Right cardiac atrium (tissue), 5 donors: ENCODE measurements at regions not wholly inside any gene's neighbourhood (a gene's known extent, or its start where the extent isn't known, plus 50 kb on each side); places are given as distances from the start of the nearest gene placed in this dataset.

ENCODE experiments used
- ATAC-seq, 2 donors: fragments of 200-7000 bp; cut with Tn5 transposase; one replicate each; pipeline versions ENCODE4 v1.8.0 to v1.9.1; 2020; ENCODE audit warnings: moderate library complexity in 2 of 2, mild to moderate bottlenecking in 1 of 2
- DNase-seq, 3 donors: peaks; one replicate each; pipeline ENCODE4 v3.0.0-alpha.2; 2020
- H3K27ac ChIP-seq: one replicate; pipeline ENCODE4 v1.5.1; 2013; ENCODE audit warnings: mild to moderate bottlenecking, low read length, control low read depth, moderate library complexity
- H3K27me3 ChIP-seq: one replicate; pipeline ENCODE4 v1.6.1; 2013; ENCODE audit not compliant: control insufficient read depth, insufficient read depth
- H3K4me1 ChIP-seq: one replicate; pipeline ENCODE4 v1.6.1; 2013; ENCODE audit warnings: low read length; ENCODE audit not compliant: control insufficient read depth, insufficient read depth
- H3K4me3 ChIP-seq: one replicate; pipeline ENCODE4 v1.5.1; 2013; ENCODE audit warnings: low read length, control low read depth
- H3K9me3 ChIP-seq: one replicate; pipeline ENCODE4 v1.6.1; 2013; ENCODE audit warnings: low read length; ENCODE audit not compliant: control insufficient read depth
- WGBS: extraction: QIAGEN DNeasy Blood & Tissue Kit; methylation state at CpG from one replicate; pipeline ENCODE4 v1.1.7; 2013; 5-methylcytosine and 5-hydroxymethylcytosine counted together
- intact Hi-C, 4 donors: fragments of 100-400 bp; cut with DNase I; formaldehyde crosslinking; loops; one replicate each; pipeline versions ENCODE4 v1.11.0 to v1.14.0; 2022 to 2023
- donor health status: healthy with polysubstance abuse.
- donor health status: DM: no; HTN: yes; CAD: no.
- donor health status: DM: no; HTN: no; CAD: no.
- donor health status: DM: no; HTN: yes; CAD: no; lungs with severe emphysema.
- donor health status: DM: yes; HTN: yes; CAD: no.

DNA sequence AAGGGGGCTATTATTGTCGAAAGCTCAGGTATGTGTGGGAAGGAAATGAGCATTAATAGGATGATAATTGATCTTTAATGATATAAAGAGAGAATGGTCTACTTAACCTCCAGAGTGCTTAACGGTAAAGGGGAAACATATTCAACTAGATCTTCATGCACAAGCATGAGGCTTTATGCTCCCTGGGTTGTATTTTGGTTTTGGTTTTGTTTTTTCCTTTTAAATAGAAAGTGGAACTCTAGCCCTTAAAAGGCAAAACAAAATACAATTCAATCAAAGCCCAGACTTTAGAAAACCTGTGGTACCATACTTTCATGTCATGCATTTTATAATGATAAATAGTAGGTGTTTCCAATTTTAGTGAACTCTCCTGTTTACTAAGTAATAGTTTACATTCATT, 622.7 kb downstream of the METTL15 start:
- Histone ChIP-seq H3K27me3 (no peaks in the 10 kb centered on the region), H3K4me1 (no peaks in the 10 kb centered on the region), H3K27ac (no peak overlapping the region), H3K9me3 (no peaks in the 10 kb centered on the region), H3K4me3 (no peak overlapping the region)
- 89% methylated on average over 2 of the region's 2 CpGs for WGBS
- DNase-seq (no peak), ATAC-seq (no peak)
- intact Hi-C loops = no loop called here

DNA sequence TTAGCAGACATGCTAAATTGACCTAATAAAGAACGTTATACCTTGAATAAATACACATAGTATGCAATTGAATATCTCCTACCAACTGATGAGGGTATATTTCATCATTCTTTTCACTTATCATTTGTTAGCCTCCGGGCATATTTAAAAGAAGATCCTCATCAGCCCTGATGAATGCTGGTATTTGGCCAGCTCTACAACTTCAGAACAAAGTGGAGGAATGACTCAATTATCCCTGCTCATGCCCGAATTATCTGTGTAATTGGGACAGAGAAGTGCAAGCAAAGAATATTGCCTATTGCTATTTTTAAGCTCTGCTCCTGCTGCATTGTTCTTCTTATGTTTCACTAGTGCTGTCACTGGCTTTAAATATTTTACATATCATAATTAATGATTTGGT, 622.1 kb downstream of the METTL15 start:
- no peaks in the 10 kb centered on the region for H3K9me3 ChIP-seq
- H3K4me3 ChIP-seq = no peak overlapping the region
- ATAC-seq = no peak
- intact Hi-C loops = no loop called here
- DNase-seq = no peak
- WGBS = 60% methylated on average over 3 of the region's 3 CpGs
- no peaks in the 10 kb centered on the region for H3K27me3 ChIP-seq
- H3K4me1 ChIP-seq = no peaks in the 10 kb centered on the region
- H3K27ac ChIP-seq = no peak overlapping the region

- no peaks in the 10 kb centered on the region for H3K9me3 ChIP-seq
- no peak overlapping the region for H3K27ac ChIP-seq
- intact Hi-C loops = no loop called here
- 87% methylated on average over 6 of the region's 6 CpGs for WGBS
- H3K4me3 ChIP-seq = no peak overlapping the region
- no peak for ATAC-seq
- no peaks in the 10 kb centered on the region for H3K27me3 ChIP-seq
- DNase-seq = no peak
- no peaks in the 10 kb centered on the region for H3K4me1 ChIP-seq
These were observed 621.2 kb downstream of the METTL15 start for GRCh38 chr11:28729339-28729738.

GRCh38 chr11:28728666-28729065, 620.5 kb downstream of the METTL15 start:
- Histone ChIP-seq H3K9me3 (no peaks in the 10 kb centered on the region), H3K4me3 (no peak overlapping the region), H3K4me1 (no peaks in the 10 kb centered on the region), H3K27ac (no peak overlapping the region), H3K27me3 (no peaks in the 10 kb centered on the region)
- WGBS = 87% methylated on average over 1 of the region's 1 CpG
- DNase-seq (no peak), ATAC-seq (no peak)
- intact Hi-C loops = no loop called here

GRCh38 chr11:28727254-28727653, 619.1 kb downstream of the METTL15 start:
- Histone ChIP-seq H3K27ac (no peak overlapping the region), H3K4me1 (no peaks in the 10 kb centered on the region), H3K4me3 (no peak overlapping the region), H3K9me3 (no peaks in the 10 kb centered on the region), H3K27me3 (no peaks in the 10 kb centered on the region)
- ATAC-seq (no peak), DNase-seq (no peak)
- WGBS = 79% methylated on average over 3 of the region's 3 CpGs
- intact Hi-C loops = no loop called here

DNA sequence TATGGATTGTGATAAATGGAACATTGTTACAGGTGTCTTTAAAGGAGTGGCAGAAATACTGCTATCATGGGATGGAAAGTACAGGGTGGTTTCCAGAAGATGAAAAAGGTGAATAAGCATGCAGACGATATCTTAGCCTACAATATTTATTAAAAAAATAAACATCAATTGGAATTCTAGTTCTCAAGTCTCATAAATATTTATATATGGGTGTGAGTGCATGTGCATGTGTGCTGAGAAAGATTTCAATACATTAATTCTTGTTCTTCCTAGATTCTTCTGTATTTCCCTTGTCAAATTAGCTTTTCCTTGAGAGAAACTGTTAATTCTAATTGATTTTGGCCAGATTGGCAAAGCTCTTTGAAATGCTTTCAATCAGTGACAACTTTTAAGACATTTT, 618.2 kb downstream of the METTL15 start:
- WGBS = 67% methylated on average over 1 of the region's 1 CpG
- H3K9me3 ChIP-seq = no peaks in the 10 kb centered on the region
- H3K4me1 ChIP-seq = no peaks in the 10 kb centered on the region
- DNase-seq (no peak), ATAC-seq (no peak)
- no peak overlapping the region for H3K4me3 ChIP-seq
- H3K27ac ChIP-seq = no peak overlapping the region
- H3K27me3 ChIP-seq = no peaks in the 10 kb centered on the region
- intact Hi-C loops = no loop called here

GRCh38 chr11:28715726-28716125, 607.5 kb downstream of the METTL15 start:
- H3K4me3 ChIP-seq = no peak overlapping the region
- ATAC-seq = no peak
- H3K27ac ChIP-seq = no peak overlapping the region
- intact Hi-C loops = no loop called here
- H3K27me3 ChIP-seq = no peaks in the 10 kb centered on the region
- H3K4me1 ChIP-seq = no peaks in the 10 kb centered on the region
- H3K9me3 ChIP-seq = no peaks in the 10 kb centered on the region
- DNase-seq = no peak
- WGBS = 66% methylated on average over 4 of the region's 4 CpGs

DNA sequence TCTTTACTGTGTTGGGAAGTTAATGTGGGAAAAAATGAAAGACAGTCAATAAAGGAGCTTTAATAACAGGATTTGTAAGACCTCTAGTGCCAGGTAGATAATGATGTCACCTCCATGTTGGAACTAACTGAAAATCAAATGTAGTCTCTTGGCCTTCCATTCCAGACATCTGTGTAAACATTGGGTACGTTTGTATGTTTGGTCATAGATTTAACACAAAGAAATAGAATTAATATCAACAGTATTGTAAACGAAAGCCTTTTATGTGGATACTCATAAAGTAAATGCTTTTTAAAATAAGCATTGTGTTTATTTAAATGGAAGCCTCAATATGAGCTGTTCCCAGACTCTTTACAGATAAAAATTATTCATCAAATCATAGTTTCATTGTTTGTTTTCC, 605.7 kb downstream of the METTL15 start:
- no peaks in the 10 kb centered on the region for H3K4me1 ChIP-seq
- no peak for ATAC-seq
- no peak for DNase-seq
- H3K27me3 ChIP-seq = no peaks in the 10 kb centered on the region
- no peaks in the 10 kb centered on the region for H3K9me3 ChIP-seq
- 54% methylated on average over 2 of the region's 2 CpGs for WGBS
- intact Hi-C loops = no loop called here
- H3K4me3 ChIP-seq = no peak overlapping the region
- H3K27ac ChIP-seq = no peak overlapping the region

GRCh38 chr11:28708075-28708474, 599.9 kb downstream of the METTL15 start:
- no peak for ATAC-seq
- no peak for DNase-seq
- no peaks in the 10 kb centered on the region for H3K9me3 ChIP-seq
- intact Hi-C loops = no loop called here
- 74% methylated on average over 2 of the region's 2 CpGs for WGBS
- no peak overlapping the region for H3K4me3 ChIP-seq
- H3K4me1 ChIP-seq = no peaks in the 10 kb centered on the region
- no peak overlapping the region for H3K27ac ChIP-seq
- H3K27me3 ChIP-seq = no peaks in the 10 kb centered on the region

DNA sequence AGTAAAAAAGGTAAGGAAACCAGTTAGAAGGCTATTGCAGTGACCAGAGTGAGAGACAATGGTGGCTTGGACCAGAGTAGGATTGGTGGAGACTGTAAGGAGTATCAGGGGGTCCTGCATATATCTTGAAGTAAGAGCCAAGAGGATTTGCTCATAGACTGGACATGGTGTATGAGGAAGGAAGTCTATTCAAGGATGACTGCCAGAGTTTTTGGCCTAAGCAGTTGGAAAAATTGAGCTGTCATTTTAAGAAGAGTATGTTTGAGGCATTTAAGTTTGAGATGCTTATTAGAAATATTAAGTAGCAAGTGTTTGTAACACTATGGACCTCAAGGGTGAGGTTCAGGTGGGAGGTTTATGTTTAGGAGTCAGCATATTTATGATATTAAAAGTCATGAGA, 596.6 kb downstream of the METTL15 start:
- Histone ChIP-seq H3K27me3 (no peaks in the 10 kb centered on the region), H3K9me3 (no peaks in the 10 kb centered on the region), H3K4me1 (no peaks in the 10 kb centered on the region), H3K27ac (no peak overlapping the region), H3K4me3 (no peak overlapping the region)
- ATAC-seq (no peak), DNase-seq (no peak)
- intact Hi-C loops = no loop called here

DNA sequence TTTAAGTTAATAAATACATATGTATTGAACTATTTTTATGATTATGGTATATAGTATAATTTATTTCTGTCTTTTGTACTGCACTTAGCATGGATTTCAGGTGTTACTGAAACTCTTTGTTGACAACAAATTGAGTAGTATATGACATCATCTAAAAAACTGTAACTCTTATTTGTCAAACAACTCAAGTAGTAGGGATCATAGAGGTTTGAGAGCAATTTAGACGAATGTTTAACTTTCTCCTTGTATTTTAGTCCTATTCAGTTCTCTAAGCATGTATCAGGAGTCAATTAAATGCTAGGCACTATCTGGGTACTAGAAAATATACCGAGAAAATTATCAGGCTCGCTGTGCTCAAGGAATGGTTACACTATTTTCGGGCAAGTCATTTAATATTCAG, 595.2 kb downstream of the METTL15 start:
- no peak overlapping the region for H3K4me3 ChIP-seq
- intact Hi-C loops = no loop called here
- no peaks in the 10 kb centered on the region for H3K27me3 ChIP-seq
- DNase-seq (no peak), ATAC-seq (no peak)
- no peaks in the 10 kb centered on the region for H3K4me1 ChIP-seq
- no peaks in the 10 kb centered on the region for H3K9me3 ChIP-seq
- WGBS = 83% methylated on average over 4 of the region's 4 CpGs
- H3K27ac ChIP-seq = no peak overlapping the region

DNA sequence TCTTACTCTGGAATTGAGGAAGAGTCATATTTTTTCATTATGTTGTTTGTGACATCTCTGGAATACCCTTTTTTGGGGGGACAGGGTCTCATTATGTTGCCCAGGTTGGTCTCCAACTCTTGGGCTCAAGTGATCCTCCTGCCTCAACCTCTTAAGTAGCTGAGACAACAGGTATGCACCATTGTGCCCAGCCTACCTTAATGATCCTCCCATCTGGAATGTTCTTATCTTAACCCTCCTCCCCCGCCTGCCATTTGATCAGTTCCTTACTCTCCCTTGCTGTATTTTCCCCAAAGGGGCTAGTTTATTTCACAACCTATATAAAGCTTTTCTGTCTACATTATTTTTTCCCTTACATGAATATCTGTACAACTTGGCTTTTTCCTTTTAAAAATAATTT, 594.7 kb downstream of the METTL15 start:
- 91% methylated on average over 1 of the region's 1 CpG for WGBS
- Histone ChIP-seq H3K4me1 (no peaks in the 10 kb centered on the region), H3K27me3 (no peaks in the 10 kb centered on the region), H3K4me3 (no peak overlapping the region), H3K9me3 (no peaks in the 10 kb centered on the region), H3K27ac (no peak overlapping the region)
- no peak for DNase-seq
- ATAC-seq = no peak
- intact Hi-C loops = no loop called here
